ENCODE measurements at regions not wholly inside any gene's neighbourhood (a gene's known extent, or its start where the extent isn't known, plus 50 kb on each side); places are given as distances from the start of the nearest gene placed in this dataset.
"Not testable (repeated sequence)": the region's sequence is repeated elsewhere in the genome, so short reads cannot be mapped to it uniquely, and the experiment has no call there.

GRCh38 chr5:153939101-153939500 is 99.6 kb downstream of the FAM114A2 start:
- DNase-seq: no peak

- no peak for DNase-seq
Measured at GRCh38 chr5:153938191-153938842, 100.4 kb downstream of the FAM114A2 start.

GRCh38 chr5:153937661-153938060 is 101.0 kb downstream of the FAM114A2 start:
- no peak for DNase-seq

- not testable (repeated sequence) for DNase-seq
Measured at GRCh38 chr5:153935151-153935550, 103.6 kb downstream of the FAM114A2 start.

GRCh38 chr5:153926201-153926600 is 112.5 kb downstream of the FAM114A2 start:
- no peak for DNase-seq

GRCh38 chr5:153919161-153919560 is 119.5 kb downstream of the FAM114A2 start:
- no peak for DNase-seq

- no peak for DNase-seq
Measured at GRCh38 chr5:153907170-153907775, 131.4 kb downstream of the FAM114A2 start.

- DNase-seq: no peak
Measured at GRCh38 chr5:153905219-153905618, 133.5 kb downstream of the FAM114A2 start.

GRCh38 chr5:153903321-153903720 is 135.4 kb downstream of the FAM114A2 start:
- no peak for DNase-seq

GRCh38 chr5:153902016-153902415 is 136.7 kb downstream of the FAM114A2 start:
- DNase-seq: no peak

GRCh38 chr5:153901449-153901848 is 137.3 kb downstream of the FAM114A2 start:
- no peak for DNase-seq

- no peak for DNase-seq
Measured at GRCh38 chr5:153900703-153901395, 137.9 kb downstream of the FAM114A2 start.

GRCh38 chr5:153899746-153900145 is 139.0 kb downstream of the FAM114A2 start:
- DNase-seq: no peak

GRCh38 chr5:153896701-153897100 is 142.0 kb downstream of the FAM114A2 start:
- no peak for DNase-seq

- no peak for DNase-seq
Measured at GRCh38 chr5:153896117-153896516, 142.6 kb downstream of the FAM114A2 start.

- DNase-seq: no peak
Measured at GRCh38 chr5:153895266-153895665, 143.4 kb downstream of the FAM114A2 start.

GRCh38 chr5:153893817-153894216 is 144.9 kb downstream of the FAM114A2 start:
- DNase-seq: no peak

- DNase-seq: peak; percentile 2
Measured at GRCh38 chr5:153891394-153891793, 147.3 kb downstream of the FAM114A2 start.

GRCh38 chr5:153888781-153889180 is 149.9 kb downstream of the FAM114A2 start:
- no peak for DNase-seq

- DNase-seq: no peak
Measured at GRCh38 chr5:153885141-153885540, 153.6 kb downstream of the FAM114A2 start.

GRCh38 chr5:153884612-153884957 is 154.1 kb downstream of the FAM114A2 start:
- DNase-seq: no peak

- no peak for DNase-seq
Measured at GRCh38 chr5:153883854-153884611, 154.7 kb downstream of the FAM114A2 start.

GRCh38 chr5:153881687-153882086 is 157.0 kb downstream of the FAM114A2 start:
- no peak for DNase-seq

- no peak for DNase-seq
Measured at GRCh38 chr5:153880106-153880505, 158.6 kb downstream of the FAM114A2 start.
